RPMI8226 (cell line): ENCODE measurements at regions not wholly inside any gene's neighbourhood (a gene's known extent, or its start where the extent isn't known, plus 50 kb on each side); places are given as distances from the start of the nearest gene placed in this dataset.
A peak's percentile ranks its signal among the peaks of the same experiment; 100 is the strongest.

Experiments used
- DNase-seq: peaks from one replicate; pipeline ENCODE4 v3.0.0-alpha.2; 2015

GRCh38 chr11:11038782-11039181 is 180.9 kb upstream of the ZBED5 start:
- DNase-seq, result no peak

DNA sequence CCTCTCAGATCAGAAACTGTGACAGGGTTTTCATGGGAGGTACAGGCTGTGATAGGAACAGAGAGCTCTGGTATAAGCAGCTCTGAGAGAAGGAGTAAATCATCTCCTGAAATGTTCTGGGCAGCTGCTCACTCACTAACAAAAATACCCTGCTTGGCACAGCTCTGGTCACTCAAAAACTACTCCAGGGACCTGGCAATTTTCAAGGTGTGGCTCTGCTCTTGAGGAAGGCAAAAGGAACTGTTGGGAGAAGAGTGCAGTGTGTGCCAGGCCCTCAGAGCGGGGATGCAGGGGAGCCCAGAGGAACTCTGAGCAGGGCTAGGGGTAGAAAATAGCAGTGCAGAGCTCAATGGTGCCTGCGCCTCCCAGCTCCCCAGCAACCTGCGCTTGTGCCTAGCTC is 180.5 kb upstream of the ZBED5 start:
- no peak for DNase-seq

GRCh38 chr11:11036848-11037732 is 179.2 kb upstream of the ZBED5 start:
- DNase-seq, result peak; percentile 62

DNA sequence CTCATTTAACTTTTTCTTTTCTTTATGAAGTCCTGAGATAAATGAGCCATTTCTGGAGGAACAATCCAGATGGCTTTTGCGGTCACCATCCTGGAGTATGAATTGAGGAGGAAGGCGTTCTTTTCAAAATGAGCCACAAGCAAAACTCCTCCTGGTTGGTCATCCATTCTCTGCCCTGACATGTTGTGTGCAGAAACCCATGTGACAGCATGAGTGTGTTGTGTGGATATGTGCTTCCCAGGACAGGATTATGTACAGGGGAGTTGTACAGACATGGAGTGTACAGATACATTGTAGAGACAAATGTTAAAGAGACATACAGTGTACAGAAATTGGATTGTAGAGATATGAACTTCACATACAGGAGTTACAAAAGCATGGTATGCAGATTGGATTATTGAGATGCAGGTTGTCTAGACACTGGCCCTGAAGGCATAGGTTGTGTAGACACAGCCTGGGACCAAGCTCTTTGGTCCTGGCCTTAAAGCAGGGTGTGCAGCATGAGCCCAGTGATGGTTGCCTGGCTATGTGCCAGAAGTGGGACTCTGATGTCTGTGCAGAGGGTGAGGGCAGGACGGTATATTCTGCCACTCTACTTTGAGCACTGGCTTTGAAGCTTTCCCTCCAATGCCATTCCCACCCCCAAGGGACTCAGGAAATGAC is 178.5 kb upstream of the ZBED5 start:
- no peak for DNase-seq

DNA sequence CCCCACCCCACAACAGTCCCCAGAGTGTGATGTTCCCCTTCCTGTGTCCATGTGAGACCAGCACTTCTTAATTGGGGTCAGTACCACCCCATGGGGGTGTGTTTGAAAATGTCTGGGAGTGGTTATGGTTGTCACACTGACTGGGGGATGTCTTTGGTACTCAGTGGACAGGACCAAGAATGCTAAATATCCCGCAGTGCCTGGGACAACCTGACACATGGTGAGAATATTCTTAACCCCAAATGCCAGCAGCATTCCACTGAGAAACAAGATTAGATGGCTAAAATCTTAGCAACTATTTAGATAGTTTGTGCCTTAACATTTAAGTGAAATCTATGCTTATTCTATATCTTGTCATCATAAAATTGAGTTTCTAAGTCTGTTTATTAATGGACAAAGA is 177.5 kb upstream of the ZBED5 start:
- no peak for DNase-seq

DNA sequence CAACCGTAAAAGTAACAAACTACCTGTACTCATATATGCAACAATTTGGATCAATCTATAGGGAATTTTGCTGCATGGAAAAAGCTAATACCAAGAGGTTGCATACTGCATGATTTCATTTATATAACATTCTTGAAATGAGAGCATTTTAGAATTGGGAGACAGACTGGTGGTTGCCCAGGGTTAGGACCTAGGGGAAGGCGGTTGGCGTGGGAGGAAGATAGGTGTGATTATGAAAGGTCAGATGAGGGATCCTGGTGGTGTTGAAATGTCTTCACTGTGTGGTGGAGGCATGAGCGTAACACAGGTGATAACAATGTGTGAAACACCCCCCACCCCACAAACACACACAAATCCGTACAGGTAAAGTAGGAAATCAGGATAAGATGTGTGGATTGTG is 176.6 kb upstream of the ZBED5 start:
- no peak for DNase-seq

- no peak for DNase-seq
Observed at GRCh38 chr11:11032066-11032465, 174.2 kb upstream of the ZBED5 start.

DNA sequence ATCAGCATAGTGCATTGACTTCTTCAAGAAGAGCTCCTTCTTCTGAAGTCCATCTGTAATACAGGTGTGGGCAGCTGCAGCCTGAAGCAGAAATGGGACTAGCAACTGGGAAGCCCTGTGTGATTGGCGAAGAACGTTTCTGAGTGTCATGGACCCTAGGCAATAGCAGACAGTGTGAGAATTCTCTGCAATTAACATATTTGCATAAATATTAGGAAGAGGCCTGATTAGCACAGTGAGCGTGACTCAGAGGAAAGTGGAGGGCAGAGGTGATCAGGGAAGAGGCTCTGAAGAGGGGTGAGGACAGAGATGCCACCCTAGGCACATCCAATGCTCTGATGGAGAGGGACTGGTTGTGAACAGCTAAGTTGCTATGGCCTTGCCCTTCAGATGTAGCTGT is 171.2 kb upstream of the ZBED5 start:
- no peak for DNase-seq

DNA sequence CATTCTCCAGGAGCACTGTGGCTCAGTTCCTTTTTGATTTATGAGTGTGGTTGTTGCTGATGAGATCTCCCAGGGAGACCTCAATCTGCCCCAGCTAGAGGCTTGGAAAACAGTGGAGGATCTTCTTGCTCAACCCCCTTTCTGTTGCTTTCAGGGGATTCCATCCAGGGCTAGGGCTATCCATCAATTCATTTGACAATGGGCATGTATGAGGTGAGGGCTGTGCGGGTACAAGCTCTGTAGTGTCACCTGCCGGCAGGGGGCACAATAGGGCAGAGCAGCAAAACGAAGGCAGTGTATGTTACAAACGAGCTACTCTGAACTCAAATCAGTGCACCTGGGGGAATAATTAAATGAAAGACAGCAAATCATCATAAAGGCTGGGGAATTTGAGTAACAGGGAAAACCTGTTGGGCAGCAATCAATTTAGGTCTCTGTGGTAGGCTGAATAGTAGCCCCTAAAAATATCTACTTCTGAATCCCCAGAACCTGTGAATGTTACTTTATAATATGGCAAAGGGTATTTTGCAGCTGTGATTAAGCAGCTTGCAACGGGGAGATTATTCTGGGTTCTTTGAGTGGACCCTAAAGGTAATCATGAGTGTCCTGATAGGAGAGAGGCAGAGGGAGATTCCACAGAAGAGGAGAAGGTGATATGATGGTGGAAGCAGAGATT is 170.3 kb upstream of the ZBED5 start:
- DNase-seq, result peak; percentile 62

DNA sequence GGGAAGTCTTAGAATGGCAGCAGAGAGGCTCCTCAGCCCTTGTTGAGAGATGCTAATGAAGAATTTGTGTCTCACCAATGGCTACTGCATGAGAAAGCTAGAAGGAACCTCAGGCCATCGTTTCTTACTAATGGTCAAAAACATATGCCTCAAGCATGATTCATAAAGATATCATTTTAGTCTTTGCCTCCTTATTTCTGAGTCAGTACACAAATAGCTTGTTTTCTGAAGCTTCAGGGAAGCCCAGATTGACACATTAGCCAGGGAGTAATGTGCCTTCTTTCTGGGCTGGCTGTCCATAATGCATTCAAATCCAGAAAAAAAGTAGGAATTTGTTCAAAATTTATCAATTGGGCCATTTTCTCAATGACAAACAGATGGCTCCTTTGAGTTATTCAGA is 169.4 kb upstream of the ZBED5 start:
- DNase-seq, result no peak

DNA sequence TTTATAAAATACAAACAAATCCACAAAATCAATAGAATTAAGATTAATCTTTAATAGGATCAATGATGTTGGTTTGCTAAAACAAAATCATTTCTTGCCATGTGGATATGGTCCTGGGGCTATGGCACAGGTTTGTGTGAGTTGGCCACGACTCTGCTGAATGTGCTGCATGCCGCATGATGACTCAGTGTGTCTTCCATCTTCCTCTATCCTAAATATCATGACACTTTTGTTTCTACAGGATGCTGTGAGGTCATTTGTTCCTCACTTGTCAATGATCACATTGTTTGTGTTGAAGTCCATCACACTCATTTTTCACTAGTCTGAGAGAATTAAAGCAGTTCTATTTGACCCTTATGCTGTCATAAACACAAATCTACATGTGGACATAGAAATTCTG is 167.2 kb upstream of the ZBED5 start:
- no peak for DNase-seq

DNA sequence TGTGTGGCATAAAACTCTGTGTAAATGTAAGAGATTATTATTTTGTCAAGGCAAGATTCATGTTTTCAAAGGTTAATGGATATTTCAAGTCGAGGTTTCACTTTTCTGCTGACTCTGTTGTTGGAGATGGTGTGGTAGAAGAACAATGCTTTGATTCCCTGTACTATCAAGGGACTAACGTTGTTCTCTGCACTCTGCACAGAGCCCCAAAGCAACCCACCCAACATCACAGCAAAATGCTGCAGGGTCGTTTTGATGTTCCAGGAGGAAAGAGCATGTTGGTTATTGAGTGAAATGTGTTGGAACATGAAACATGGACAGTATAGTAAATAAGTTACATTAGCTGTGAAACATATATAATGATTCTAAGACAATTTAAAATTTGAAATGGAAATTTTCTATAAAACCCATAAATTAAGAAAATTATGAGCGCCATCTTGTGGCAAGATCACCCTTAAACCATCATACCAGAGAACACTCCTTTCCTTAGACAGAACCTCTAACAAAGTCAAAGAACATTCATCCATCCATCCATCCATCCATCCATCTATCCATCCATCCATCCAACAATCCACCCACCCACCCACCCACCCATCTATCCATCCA is 164.4 kb upstream of the ZBED5 start:
- peak; percentile 5 for DNase-seq

DNA sequence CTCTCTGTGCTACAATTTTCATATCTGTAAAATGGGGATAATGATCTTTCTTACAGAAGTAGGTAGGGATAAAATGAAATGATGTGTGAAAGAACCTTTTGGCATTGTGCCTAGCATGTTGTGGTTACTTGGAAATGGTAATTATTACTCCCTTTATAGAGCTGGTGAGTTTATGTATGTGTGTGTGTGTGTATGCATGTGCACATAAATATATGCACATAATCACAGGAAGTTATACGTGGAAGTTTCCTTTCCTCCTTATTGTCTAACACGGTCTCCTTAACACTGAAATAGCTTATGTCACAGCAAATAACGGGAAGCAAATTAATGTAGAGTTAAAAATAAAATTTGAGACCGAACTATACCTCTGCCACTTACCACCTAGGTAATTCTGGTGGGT is 163.7 kb upstream of the ZBED5 start:
- no peak for DNase-seq

DNA sequence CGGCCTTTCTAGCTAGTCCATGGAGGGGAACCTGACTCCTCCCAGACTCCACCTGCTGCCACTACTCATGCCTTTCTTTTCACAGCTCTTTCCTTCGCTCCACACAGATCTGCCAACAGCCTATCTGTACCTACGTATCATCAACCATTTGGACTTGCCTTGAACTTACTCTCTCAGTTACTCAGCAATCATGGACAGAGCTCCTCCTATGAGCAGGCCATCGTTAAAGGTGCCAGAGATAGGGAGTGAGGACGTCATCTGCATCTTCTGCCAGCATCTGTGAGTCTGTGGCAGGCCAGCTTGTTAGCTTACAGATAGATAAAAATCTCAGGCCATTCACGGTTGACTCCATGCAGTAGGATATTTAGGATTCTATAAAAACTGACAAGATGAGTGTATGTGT is 162.9 kb upstream of the ZBED5 start:
- no peak for DNase-seq

- DNase-seq, result no peak
Observed at GRCh38 chr11:11020219-11020726, 162.4 kb upstream of the ZBED5 start.

DNA sequence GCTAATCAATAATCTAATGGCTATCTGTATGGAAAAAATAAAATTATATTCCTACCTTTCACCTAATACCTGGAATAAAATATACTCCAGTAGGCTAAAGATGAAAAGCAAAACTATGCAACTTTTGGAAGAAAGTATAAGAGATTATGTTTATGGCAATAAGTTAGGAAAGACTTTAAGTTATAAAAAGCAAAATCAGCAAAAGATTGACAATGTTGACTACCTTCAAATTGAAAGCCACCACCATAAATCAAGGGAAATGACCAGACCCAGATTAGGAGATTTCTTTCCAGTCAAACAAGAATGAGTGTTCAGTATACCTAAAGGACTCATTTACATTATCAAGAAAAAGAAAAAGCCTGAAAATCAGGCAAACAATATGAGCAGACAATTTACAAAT is 159.1 kb upstream of the ZBED5 start:
- DNase-seq, result no peak

GRCh38 chr11:11016068-11016467 is 158.2 kb upstream of the ZBED5 start:
- DNase-seq, result no peak

- no peak for DNase-seq
Observed at GRCh38 chr11:11011617-11012016, 153.8 kb upstream of the ZBED5 start.

DNA sequence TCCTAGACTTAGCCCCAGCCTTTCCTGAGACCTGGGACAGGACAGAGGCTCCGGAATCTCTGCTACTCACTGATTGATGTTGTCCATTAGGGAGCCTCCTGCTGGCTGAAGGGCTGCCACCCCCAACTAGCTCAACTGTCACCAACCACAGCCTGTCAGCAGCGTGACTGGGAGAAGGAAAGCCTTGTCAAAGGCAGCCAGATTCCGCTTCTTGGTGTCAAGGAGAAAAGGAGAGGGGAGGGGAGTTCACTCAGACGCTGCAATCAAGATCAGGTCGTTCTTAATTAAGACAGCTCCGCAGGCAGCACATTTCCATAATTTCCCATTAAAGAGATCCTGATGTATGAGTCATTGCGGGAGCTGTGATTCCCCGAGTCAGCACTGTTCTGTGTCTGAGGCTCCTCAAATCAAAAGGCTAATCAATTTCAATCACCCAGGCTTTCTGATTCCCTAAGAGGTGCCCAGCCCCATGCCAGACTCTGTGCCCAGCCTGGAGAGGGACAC is 152.8 kb upstream of the ZBED5 start:
- DNase-seq, result no peak

GRCh38 chr11:11009179-11009578 is 151.3 kb upstream of the ZBED5 start:
- DNase-seq, result no peak

DNA sequence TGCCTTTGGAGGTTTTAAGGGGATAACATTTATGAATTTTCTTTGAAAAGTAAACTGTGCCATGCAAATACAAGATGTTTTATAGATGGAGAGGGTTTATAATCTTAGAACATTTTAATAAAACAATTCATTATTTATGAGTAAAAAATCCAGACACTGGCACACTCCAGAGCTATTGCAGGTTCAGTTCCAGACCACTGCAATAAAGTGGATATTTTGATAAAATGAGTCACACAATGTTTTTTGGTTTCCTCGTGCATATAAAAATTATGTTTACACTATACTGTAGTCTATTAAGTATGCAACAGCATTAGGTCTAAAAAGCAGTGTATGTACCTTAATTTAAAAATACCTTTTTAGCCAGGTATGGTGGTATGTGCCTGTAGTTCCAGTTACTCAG is 146.2 kb upstream of the ZBED5 start:
- no peak for DNase-seq

GRCh38 chr11:11003226-11003625 is 145.4 kb upstream of the ZBED5 start:
- no peak for DNase-seq
